ENCODE measurements at regions not wholly inside any gene's neighbourhood (a gene's known extent, or its start where the extent isn't known, plus 50 kb on each side); places are given as distances from the start of the nearest gene placed in this dataset.
A peak's percentile ranks its signal among the peaks of the same experiment; 100 is the strongest.

DNA sequence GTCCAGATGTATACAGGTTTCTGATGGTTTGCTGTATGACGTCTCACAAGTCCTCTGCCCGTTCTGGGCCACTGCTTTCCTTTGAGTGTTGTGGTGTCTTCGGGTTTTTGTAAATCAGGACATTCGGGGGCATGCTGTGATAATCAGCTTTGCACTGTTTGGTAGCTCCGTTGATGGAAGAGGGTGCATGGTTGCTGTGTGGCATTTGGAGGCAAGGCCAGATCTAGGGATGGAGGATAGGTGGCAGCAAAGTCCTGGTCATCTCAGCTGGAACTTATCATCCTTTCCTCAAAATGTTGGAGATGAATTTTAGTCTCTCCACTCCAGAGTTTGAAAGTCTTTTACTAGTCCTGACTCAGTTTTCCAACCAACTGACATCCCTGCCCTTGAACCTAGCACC is 91.0 kb downstream of the SCP2D1 start:
- 62 to 76% (median 69%) methylated on average over 5 of the region's 5 CpGs for WGBS, 5 donors
- peaks cover 0 to 18% (median 0%) of the 10 kb centered on the region in 7 donors for H3K27me3 ChIP-seq (replicated peaks in 1 of 7)
- H3K4me3 ChIP-seq, result no peak overlapping the region
- no peaks in the 10 kb centered on the region for H3K9me3 ChIP-seq
- H3K4me1 ChIP-seq, result no peaks in the 10 kb centered on the region
- H3K27ac ChIP-seq, result no peak overlapping the region
- DNase-seq, result no peak
- intact Hi-C loops (cut with DNase I; ENCODE audit: low total_unique reads), result no loop called here
- H3K36me3 ChIP-seq, result no peaks in the 10 kb centered on the region
- TF ChIP-seq, protein P1, sequence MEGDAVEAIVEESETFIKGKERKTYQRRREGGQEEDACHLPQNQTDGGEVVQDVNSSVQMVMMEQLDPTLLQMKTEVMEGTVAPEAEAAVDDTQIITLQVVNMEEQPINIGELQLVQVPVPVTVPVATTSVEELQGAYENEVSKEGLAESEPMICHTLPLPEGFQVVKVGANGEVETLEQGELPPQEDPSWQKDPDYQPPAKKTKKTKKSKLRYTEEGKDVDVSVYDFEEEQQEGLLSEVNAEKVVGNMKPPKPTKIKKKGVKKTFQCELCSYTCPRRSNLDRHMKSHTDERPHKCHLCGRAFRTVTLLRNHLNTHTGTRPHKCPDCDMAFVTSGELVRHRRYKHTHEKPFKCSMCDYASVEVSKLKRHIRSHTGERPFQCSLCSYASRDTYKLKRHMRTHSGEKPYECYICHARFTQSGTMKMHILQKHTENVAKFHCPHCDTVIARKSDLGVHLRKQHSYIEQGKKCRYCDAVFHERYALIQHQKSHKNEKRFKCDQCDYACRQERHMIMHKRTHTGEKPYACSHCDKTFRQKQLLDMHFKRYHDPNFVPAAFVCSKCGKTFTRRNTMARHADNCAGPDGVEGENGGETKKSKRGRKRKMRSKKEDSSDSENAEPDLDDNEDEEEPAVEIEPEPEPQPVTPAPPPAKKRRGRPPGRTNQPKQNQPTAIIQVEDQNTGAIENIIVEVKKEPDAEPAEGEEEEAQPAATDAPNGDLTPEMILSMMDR (IDR thresholded peaks at IDR 0.05 in 8 of 11, conservative IDR thresholded peaks at IDR 0.05 in 3 of 11), result peak in 5 of 11 experiments; percentile 13 to 52 (median 22)
- no peak for TF ChIP-seq POLR2AphosphoS5 (IDR thresholded peaks at IDR 0.05)

DNA sequence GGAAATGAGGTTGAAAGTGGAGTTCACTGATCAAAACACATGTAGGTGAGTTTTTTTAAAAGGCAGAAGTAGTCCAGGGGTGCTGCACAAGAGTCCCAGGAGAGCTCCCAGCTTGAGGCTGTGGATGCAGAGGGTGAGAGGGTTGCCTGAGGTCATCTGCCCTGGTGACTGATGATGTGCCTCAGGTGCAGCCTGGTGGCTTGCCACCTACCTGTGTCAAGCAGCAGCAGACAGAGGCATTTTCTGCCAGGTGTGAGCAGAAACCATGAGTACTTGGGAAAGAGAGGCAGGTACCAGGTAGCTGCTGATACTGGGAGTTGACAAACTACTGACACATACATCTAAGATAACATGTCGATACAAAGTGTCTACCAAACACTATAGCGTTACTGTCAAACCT is 92.5 kb downstream of the SCP2D1 start:
- intact Hi-C loops (cut with DNase I; ENCODE audit: low total_unique reads), result no loop called here
- no peak for DNase-seq
- WGBS, 5 donors, result 70 to 94% (median 93%) methylated on average over 2 of the region's 2 CpGs
- H3K27ac ChIP-seq, result no peak overlapping the region
- no peaks in the 10 kb centered on the region for H3K36me3 ChIP-seq
- H3K4me1 ChIP-seq, result no peaks in the 10 kb centered on the region
- no peaks in the 10 kb centered on the region for H3K9me3 ChIP-seq
- no peak overlapping the region for H3K4me3 ChIP-seq
- peaks cover 0 to 18% (median 0%) of the 10 kb centered on the region in 7 donors for H3K27me3 ChIP-seq (replicated peaks in 1 of 7)
- no peak for TF ChIP-seq POLR2AphosphoS5 (IDR thresholded peaks at IDR 0.05)

DNA sequence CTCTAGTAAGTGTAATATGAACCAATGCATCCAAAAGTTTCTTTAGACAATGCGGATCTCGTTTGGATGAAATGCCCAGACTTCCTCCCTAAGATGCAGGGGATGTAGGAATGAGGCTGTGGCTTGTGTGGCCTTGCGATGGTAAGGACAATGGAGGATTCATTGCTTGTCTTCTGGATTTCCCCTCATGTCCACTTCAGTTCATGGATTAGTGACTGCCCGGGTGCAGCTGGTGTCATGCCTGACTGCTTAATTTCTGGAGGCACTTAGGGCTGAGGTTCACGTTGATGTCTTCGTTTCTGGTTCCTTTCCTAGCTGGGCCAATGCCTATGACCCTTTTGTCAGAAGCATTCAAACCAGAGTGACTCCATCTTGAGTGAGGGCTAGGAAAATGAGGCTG is 93.8 kb downstream of the SCP2D1 start:
- Histone ChIP-seq H3K4me1 (no peaks in the 10 kb centered on the region), H3K27ac (no peak overlapping the region), H3K36me3 (no peaks in the 10 kb centered on the region), H3K9me3 (no peaks in the 10 kb centered on the region), H3K27me3 (replicated peaks in 1 of 7) (peaks cover 0 to 18% (median 0%) of the 10 kb centered on the region in 7 donors), H3K4me3 (no peak overlapping the region)
- WGBS, 5 donors, result 70 to 82% (median 76%) methylated on average over 6 of the region's 6 CpGs
- no peak for TF ChIP-seq POLR2A (IDR thresholded peaks at IDR 0.05)
- TF ChIP-seq, protein P1 (IDR thresholded peaks at IDR 0.05 in 8 of 11, conservative IDR thresholded peaks at IDR 0.05 in 3 of 11), result no peak
- TF ChIP-seq POLR2AphosphoS5 (IDR thresholded peaks at IDR 0.05), result no peak
- no peak for DNase-seq
- intact Hi-C loops (cut with DNase I; ENCODE audit: low total_unique reads), result no loop called here

DNA sequence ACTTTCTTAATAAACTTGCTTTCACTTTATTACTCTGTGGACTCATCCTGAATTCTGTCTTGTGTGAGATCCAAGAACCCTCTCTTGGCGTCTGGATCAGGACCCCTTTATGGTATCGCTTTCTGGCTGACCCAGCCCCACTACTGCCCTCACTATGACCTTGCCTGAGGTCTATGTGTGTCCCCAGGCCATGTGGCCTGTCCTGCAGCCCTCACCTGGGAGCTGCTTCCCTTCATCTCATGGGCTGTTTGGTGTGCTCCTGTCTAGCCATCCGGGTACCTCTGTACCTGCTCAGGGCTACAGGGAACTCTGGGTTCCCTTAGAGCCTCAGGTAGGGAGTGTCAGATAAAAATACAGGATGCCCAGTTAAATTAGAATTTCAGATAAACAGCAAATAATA is 94.5 kb downstream of the SCP2D1 start:
- Histone ChIP-seq H3K9me3 (no peaks in the 10 kb centered on the region), H3K27me3 (replicated peaks in 1 of 7) (peaks cover 0 to 24% (median 0%) of the 10 kb centered on the region in 7 donors), H3K36me3 (no peaks in the 10 kb centered on the region), H3K4me1 (no peaks in the 10 kb centered on the region), H3K4me3 (no peak overlapping the region), H3K27ac (no peak overlapping the region)
- TF ChIP-seq POLR2AphosphoS5 (IDR thresholded peaks at IDR 0.05) (no peak), POLR2A (IDR thresholded peaks at IDR 0.05) (no peak)
- TF ChIP-seq, protein P1 (IDR thresholded peaks at IDR 0.05 in 8 of 11, conservative IDR thresholded peaks at IDR 0.05 in 3 of 11), result no peak
- intact Hi-C loops (cut with DNase I; ENCODE audit: low total_unique reads), result no loop called here
- WGBS, 5 donors, result 54 to 89% (median 76%) methylated on average over 3 of the region's 3 CpGs
- no peak for DNase-seq

DNA sequence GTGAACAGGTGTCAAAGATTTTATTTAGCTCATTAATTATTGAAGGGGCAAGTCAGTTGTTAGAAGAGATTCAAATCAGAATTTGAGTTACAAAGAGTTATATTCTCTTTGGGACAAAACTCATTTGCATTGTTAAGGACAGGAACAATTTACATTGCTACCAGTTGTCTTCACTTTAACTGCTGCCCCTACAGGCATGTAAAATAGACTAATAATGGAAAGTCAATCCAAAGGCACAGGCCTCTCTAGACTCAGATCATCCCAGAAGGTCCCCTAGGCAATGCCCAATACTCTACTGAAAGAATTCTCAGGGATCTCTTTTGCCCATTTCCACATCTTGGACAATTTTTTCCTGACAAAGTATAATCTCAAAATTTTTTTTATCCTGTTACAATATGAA is 95.7 kb downstream of the SCP2D1 start:
- Histone ChIP-seq H3K4me3 (no peak overlapping the region), H3K36me3 (no peaks in the 10 kb centered on the region), H3K27me3 (replicated peaks in 1 of 7) (peaks cover 0 to 24% (median 0%) of the 10 kb centered on the region in 7 donors), H3K9me3 (no peaks in the 10 kb centered on the region), H3K27ac (no peak overlapping the region), H3K4me1 (no peaks in the 10 kb centered on the region)
- intact Hi-C loops (cut with DNase I; ENCODE audit: low total_unique reads), result no loop called here
- TF ChIP-seq, protein P1 (IDR thresholded peaks at IDR 0.05 in 8 of 11, conservative IDR thresholded peaks at IDR 0.05 in 3 of 11), result no peak
- no peak for TF ChIP-seq POLR2A (IDR thresholded peaks at IDR 0.05)
- DNase-seq, result no peak
